ENCODE measurements at regions not wholly inside any gene's neighbourhood (a gene's known extent, or its start where the extent isn't known, plus 50 kb on each side); places are given as distances from the start of the nearest gene placed in this dataset.

DNA sequence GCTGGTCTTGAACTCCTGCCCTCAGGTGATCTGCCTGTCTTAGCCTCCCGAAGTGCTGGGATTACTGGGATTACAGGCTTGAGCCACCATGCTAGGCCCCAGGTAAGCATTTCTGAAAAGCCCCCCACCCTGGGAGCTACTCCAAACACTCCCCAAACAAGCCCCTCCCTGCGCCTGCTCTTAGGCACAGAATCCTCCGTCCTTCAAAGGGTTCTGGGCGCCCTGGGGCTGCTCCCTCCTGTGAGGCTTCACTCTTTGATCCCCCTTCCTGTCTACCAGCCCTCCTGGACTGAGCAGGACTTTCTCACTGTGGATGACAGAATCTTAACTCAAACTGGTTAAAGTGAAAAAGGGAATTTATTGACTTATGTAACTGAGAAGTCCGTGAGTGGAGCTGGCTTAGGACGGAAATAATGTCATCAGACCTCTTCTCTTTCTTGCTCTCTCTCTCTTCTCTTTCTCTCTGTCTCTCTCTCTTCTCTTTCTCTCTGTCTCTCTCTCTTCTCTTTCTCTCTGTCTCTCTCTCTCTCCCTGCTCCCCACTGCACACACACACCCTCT is 66.9 kb upstream of the CLMN start:
- Histone ChIP-seq H3K27me3 (ENCODE audit: control insufficient read depth in 1 of 2, insufficient read depth in 2 of 2, low read length in 2 of 2) (peaks cover 0 to 5% of the 10 kb centered on the region in 2 experiments), H3K4me3 (ENCODE audit: low read length) (no peak overlapping the region), H3K27ac (ENCODE audit: low read depth in 1 of 2, low read length in 2 of 2) (no peak overlapping the region), H3K9me3 (ENCODE audit: control insufficient read depth in 1 of 2, insufficient read depth in 1 of 2, low read length in 2 of 2) (peaks cover 0 to 7% of the 10 kb centered on the region in 2 experiments), H3K4me1 (ENCODE audit: insufficient read depth, low read length) (no peaks in the 10 kb centered on the region), H3K36me3 (ENCODE audit: insufficient read depth, low read length) (no peaks in the 10 kb centered on the region)
- H3K27me3 Mint-ChIP-seq, result peaks cover 25% of the 10 kb centered on the region
- no peaks in the 10 kb centered on the region for H3K9me3 Mint-ChIP-seq
- DNase-seq (no peak), ATAC-seq (ENCODE audit: poor library complexity) (no peak)
- no peak overlapping the region for H3K27ac Mint-ChIP-seq
- POLR2A ChIA-PET, result no interaction called here
- H3K36me3 Mint-ChIP-seq (ENCODE audit: low read depth), result no peaks in the 10 kb centered on the region
- H3K4me1 Mint-ChIP-seq (ENCODE audit: low read depth), result no peaks in the 10 kb centered on the region
- CTCF ChIA-PET, result no interaction called here
- intact Hi-C loops (cut with DNase I, micrococcal nuclease), result no loop called here
- H3K4me3 Mint-ChIP-seq, result no peak overlapping the region
- TF ChIP-seq, protein P1, sequence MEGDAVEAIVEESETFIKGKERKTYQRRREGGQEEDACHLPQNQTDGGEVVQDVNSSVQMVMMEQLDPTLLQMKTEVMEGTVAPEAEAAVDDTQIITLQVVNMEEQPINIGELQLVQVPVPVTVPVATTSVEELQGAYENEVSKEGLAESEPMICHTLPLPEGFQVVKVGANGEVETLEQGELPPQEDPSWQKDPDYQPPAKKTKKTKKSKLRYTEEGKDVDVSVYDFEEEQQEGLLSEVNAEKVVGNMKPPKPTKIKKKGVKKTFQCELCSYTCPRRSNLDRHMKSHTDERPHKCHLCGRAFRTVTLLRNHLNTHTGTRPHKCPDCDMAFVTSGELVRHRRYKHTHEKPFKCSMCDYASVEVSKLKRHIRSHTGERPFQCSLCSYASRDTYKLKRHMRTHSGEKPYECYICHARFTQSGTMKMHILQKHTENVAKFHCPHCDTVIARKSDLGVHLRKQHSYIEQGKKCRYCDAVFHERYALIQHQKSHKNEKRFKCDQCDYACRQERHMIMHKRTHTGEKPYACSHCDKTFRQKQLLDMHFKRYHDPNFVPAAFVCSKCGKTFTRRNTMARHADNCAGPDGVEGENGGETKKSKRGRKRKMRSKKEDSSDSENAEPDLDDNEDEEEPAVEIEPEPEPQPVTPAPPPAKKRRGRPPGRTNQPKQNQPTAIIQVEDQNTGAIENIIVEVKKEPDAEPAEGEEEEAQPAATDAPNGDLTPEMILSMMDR (IDR thresholded peaks at IDR 0.05), result no peak

DNA sequence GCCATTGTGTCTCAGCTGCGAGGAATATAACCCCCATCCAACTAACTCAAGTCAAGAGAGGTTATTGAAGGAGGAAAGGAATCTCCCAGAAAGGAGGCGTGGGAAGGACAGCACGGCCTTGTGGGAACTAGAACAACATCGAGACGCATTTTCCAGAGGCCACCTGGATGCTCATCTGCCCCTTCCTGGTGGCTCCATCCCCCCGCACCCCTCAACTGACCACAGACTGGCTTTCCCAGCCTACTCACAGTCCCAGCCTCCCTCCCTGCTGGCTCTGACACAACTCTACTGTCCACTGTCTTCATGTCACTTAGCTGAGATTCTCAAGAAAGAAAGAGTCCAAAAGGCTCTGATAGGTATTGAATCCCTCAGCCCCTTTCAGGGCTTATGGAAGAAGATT is 66.0 kb upstream of the CLMN start:
- no peak overlapping the region for H3K27ac ChIP-seq (ENCODE audit: low read depth in 1 of 2, low read length in 2 of 2)
- peaks cover 0 to 5% of the 10 kb centered on the region in 2 experiments for H3K27me3 ChIP-seq (ENCODE audit: control insufficient read depth in 1 of 2, insufficient read depth in 2 of 2, low read length in 2 of 2)
- peaks cover 25% of the 10 kb centered on the region for H3K27me3 Mint-ChIP-seq
- H3K4me3 ChIP-seq (ENCODE audit: low read length), result no peak overlapping the region
- ChIA-PET CTCF (no interaction called here), POLR2A (no interaction called here)
- H3K9me3 ChIP-seq (ENCODE audit: control insufficient read depth in 1 of 2, insufficient read depth in 1 of 2, low read length in 2 of 2), result peaks cover 0 to 7% of the 10 kb centered on the region in 2 experiments
- ATAC-seq (ENCODE audit: poor library complexity) (no peak), DNase-seq (no peak)
- intact Hi-C loops (cut with DNase I, micrococcal nuclease), result no loop called here
- no peaks in the 10 kb centered on the region for H3K4me1 ChIP-seq (ENCODE audit: insufficient read depth, low read length)
- H3K27ac Mint-ChIP-seq, result no peak overlapping the region
- TF ChIP-seq, protein P1 (IDR thresholded peaks at IDR 0.05), result no peak
- no peak overlapping the region for H3K4me3 Mint-ChIP-seq
- no peaks in the 10 kb centered on the region for H3K36me3 ChIP-seq (ENCODE audit: insufficient read depth, low read length)
- H3K9me3 Mint-ChIP-seq, result peaks cover 2% of the 10 kb centered on the region
- H3K4me1 Mint-ChIP-seq (ENCODE audit: low read depth), result no peaks in the 10 kb centered on the region
- H3K36me3 Mint-ChIP-seq (ENCODE audit: low read depth), result no peaks in the 10 kb centered on the region

DNA sequence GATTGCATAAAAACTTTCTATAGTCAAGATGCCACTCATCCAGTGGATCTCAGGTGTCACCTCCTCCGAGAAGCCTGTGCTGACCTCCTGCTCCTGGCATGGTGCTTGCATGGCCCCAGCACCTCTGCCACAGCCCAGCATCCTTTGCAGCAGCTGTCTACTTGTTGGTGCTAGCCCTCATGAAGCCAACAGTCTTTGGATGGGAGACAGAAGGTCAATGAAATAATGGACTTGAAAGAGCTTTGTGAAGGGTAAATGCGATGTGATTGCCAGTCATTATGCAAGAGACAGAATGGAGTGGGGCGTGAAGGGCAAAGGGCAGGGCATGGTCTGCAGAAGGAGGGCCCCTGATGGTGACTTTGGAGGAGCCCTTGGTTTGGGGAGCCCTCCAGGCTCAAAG is 63.0 kb upstream of the CLMN start:
- ATAC-seq (ENCODE audit: poor library complexity), result no peak
- H3K36me3 Mint-ChIP-seq (ENCODE audit: low read depth), result no peaks in the 10 kb centered on the region
- intact Hi-C loops (cut with DNase I, micrococcal nuclease), result no loop called here
- peaks cover 25% of the 10 kb centered on the region for H3K27me3 Mint-ChIP-seq
- H3K9me3 ChIP-seq (ENCODE audit: control insufficient read depth in 1 of 2, insufficient read depth in 1 of 2, low read length in 2 of 2), result peaks cover 4 to 19% of the 10 kb centered on the region in 2 experiments
- no peak overlapping the region for H3K27ac Mint-ChIP-seq
- no peaks in the 10 kb centered on the region for H3K4me1 Mint-ChIP-seq (ENCODE audit: low read depth)
- peaks cover 16% of the 10 kb centered on the region for H3K9me3 Mint-ChIP-seq
- H3K27ac ChIP-seq (ENCODE audit: low read depth in 1 of 2, low read length in 2 of 2), result no peak overlapping the region
- peaks cover 0 to 5% of the 10 kb centered on the region in 2 experiments for H3K27me3 ChIP-seq (ENCODE audit: control insufficient read depth in 1 of 2, insufficient read depth in 2 of 2, low read length in 2 of 2)
- H3K4me1 ChIP-seq (ENCODE audit: insufficient read depth, low read length), result no peaks in the 10 kb centered on the region
- H3K36me3 ChIP-seq (ENCODE audit: insufficient read depth, low read length), result no peaks in the 10 kb centered on the region
- TF ChIP-seq, protein P1 (IDR thresholded peaks at IDR 0.05), result no peak
- H3K4me3 Mint-ChIP-seq, result no peak overlapping the region
- POLR2A ChIA-PET, result no interaction called here
- DNase-seq, result no peak
- H3K4me3 ChIP-seq (ENCODE audit: low read length), result no peak overlapping the region
- CTCF ChIA-PET, result no interaction called here

All from CD4-positive, alpha-beta T cell (primary cell).